ENCODE measurements at regions not wholly inside any gene's neighbourhood (a gene's known extent, or its start where the extent isn't known, plus 50 kb on each side); places are given as distances from the start of the nearest gene placed in this dataset.
"Not testable (repeated sequence)": the region's sequence is repeated elsewhere in the genome, so short reads cannot be mapped to it uniquely, and the experiment has no call there.

GRCh38 chr10:107561136-107561650, 396.7 kb upstream of the SORCS1 start:
- no peak for FAIRE-seq
- no peak for DNase-seq (ENCODE audit: low spot score)

GRCh38 chr10:107557916-107558315, 393.4 kb upstream of the SORCS1 start:
- no peak for DNase-seq (ENCODE audit: low spot score)
- no peak for FAIRE-seq

- DNase-seq (ENCODE audit: low spot score) (no peak), FAIRE-seq (no peak)
Measured at GRCh38 chr10:107554333-107554732, 389.8 kb upstream of the SORCS1 start.

GRCh38 chr10:107553470-107553869, 389.0 kb upstream of the SORCS1 start:
- FAIRE-seq (no peak), DNase-seq (ENCODE audit: low spot score) (no peak)

- FAIRE-seq (no peak), DNase-seq (ENCODE audit: low spot score) (no peak)
Measured at GRCh38 chr10:107552963-107553362, 388.5 kb upstream of the SORCS1 start.

GRCh38 chr10:107548301-107548700, 383.8 kb upstream of the SORCS1 start:
- DNase-seq (ENCODE audit: low spot score) = no peak
- no peak for FAIRE-seq

GRCh38 chr10:107546986-107547385, 382.5 kb upstream of the SORCS1 start:
- DNase-seq (ENCODE audit: low spot score) (no peak), FAIRE-seq (no peak)

GRCh38 chr10:107546284-107546683, 381.8 kb upstream of the SORCS1 start:
- DNase-seq (ENCODE audit: low spot score) = peak; percentile 39
- no peak for FAIRE-seq

GRCh38 chr10:107545717-107546116, 381.2 kb upstream of the SORCS1 start:
- no peak for FAIRE-seq
- DNase-seq (ENCODE audit: low spot score) = no peak

GRCh38 chr10:107544706-107545520, 380.4 kb upstream of the SORCS1 start:
- DNase-seq (ENCODE audit: low spot score) = no peak

GRCh38 chr10:107542607-107543006, 378.1 kb upstream of the SORCS1 start:
- FAIRE-seq (no peak), DNase-seq (ENCODE audit: low spot score) (no peak)

More at GRCh38 chr10:107544706-107545520, 380.4 kb upstream of the SORCS1 start:
- FAIRE-seq = no peak

- DNase-seq (ENCODE audit: low spot score) (no peak), FAIRE-seq (no peak)
Measured at GRCh38 chr10:107542016-107542415, 377.5 kb upstream of the SORCS1 start.

GRCh38 chr10:107540981-107541380, 376.5 kb upstream of the SORCS1 start:
- FAIRE-seq (no peak), DNase-seq (ENCODE audit: low spot score) (no peak)

GRCh38 chr10:107529350-107529749, 364.8 kb upstream of the SORCS1 start:
- FAIRE-seq (no peak), DNase-seq (ENCODE audit: low spot score) (no peak)

- DNase-seq (ENCODE audit: low spot score) (no peak), FAIRE-seq (no peak)
Measured at GRCh38 chr10:107520348-107520747, 355.8 kb upstream of the SORCS1 start.

GRCh38 chr10:107517811-107518210, 353.3 kb upstream of the SORCS1 start:
- DNase-seq (ENCODE audit: low spot score) (no peak), FAIRE-seq (no peak)

- FAIRE-seq (no peak), DNase-seq (ENCODE audit: low spot score) (no peak)
Measured at GRCh38 chr10:107516349-107516748, 351.8 kb upstream of the SORCS1 start.

- DNase-seq (ENCODE audit: low spot score); FAIRE-seq: not testable (repeated sequence)
Measured at GRCh38 chr10:107504011-107504410, 339.5 kb upstream of the SORCS1 start.

GRCh38 chr10:107502229-107502985, 337.9 kb upstream of the SORCS1 start:
- no peak for FAIRE-seq
- no peak for DNase-seq (ENCODE audit: low spot score)

- FAIRE-seq = no peak
Measured at GRCh38 chr10:107498983-107499382, 334.5 kb upstream of the SORCS1 start.

GRCh38 chr10:107497024-107497423, 332.5 kb upstream of the SORCS1 start:
- FAIRE-seq = no peak

More at GRCh38 chr10:107498983-107499382, 334.5 kb upstream of the SORCS1 start:
- DNase-seq (ENCODE audit: low spot score) = no peak

GRCh38 chr10:107496594-107496993, 332.1 kb upstream of the SORCS1 start:
- FAIRE-seq = no peak
- DNase-seq (ENCODE audit: low spot score) = no peak

More at GRCh38 chr10:107497024-107497423, 332.5 kb upstream of the SORCS1 start:
- no peak for DNase-seq (ENCODE audit: low spot score)
